ENCODE measurements at regions not wholly inside any gene's neighbourhood (a gene's known extent, or its start where the extent isn't known, plus 50 kb on each side); places are given as distances from the start of the nearest gene placed in this dataset.

- H3K36me3 Mint-ChIP-seq, result no peaks in the 10 kb centered on the region
- no peak overlapping the region for H3K4me3 Mint-ChIP-seq
- H3K27me3 Mint-ChIP-seq, result no peaks in the 10 kb centered on the region
- H3K9me3 Mint-ChIP-seq, result no peaks in the 10 kb centered on the region
- no peak for DNase-seq (ENCODE audit: extremely low spot score, unreplicated experiment)
- no peak overlapping the region for H3K27ac Mint-ChIP-seq
- no peaks in the 10 kb centered on the region for H3K4me1 Mint-ChIP-seq (ENCODE audit: unreplicated experiment)
- TF ChIP-seq CTCF (conservative IDR thresholded peaks at IDR 0.05), result no peak
Observed at GRCh38 chr3:35974872-35975271, 335.5 kb downstream of the ARPP21 start.

- H3K9me3 Mint-ChIP-seq, result no peaks in the 10 kb centered on the region
- TF ChIP-seq CTCF (conservative IDR thresholded peaks at IDR 0.05), result no peak
- H3K4me3 Mint-ChIP-seq, result no peak overlapping the region
- peaks cover 12% of the 10 kb centered on the region for H3K27me3 Mint-ChIP-seq
- H3K36me3 Mint-ChIP-seq, result no peaks in the 10 kb centered on the region
- H3K4me1 Mint-ChIP-seq (ENCODE audit: unreplicated experiment), result no peaks in the 10 kb centered on the region
- no peak for DNase-seq (ENCODE audit: extremely low spot score, unreplicated experiment)
- H3K27ac Mint-ChIP-seq, result no peak overlapping the region
Observed at GRCh38 chr3:35986161-35986560, 346.8 kb downstream of the ARPP21 start.

- H3K4me3 Mint-ChIP-seq, result no peak overlapping the region
Observed at GRCh38 chr3:35987386-35987785, 348.1 kb downstream of the ARPP21 start.

GRCh38 chr3:35992041-35992440 is 352.7 kb downstream of the ARPP21 start:
- Mint-ChIP-seq H3K4me3 (no peak overlapping the region), H3K27me3 (no peaks in the 10 kb centered on the region)

More at GRCh38 chr3:35987386-35987785, 348.1 kb downstream of the ARPP21 start:
- no peaks in the 10 kb centered on the region for H3K36me3 Mint-ChIP-seq
- no peak overlapping the region for H3K27ac Mint-ChIP-seq
- H3K27me3 Mint-ChIP-seq, result peaks cover 12% of the 10 kb centered on the region
- no peak for DNase-seq (ENCODE audit: extremely low spot score, unreplicated experiment)
- no peaks in the 10 kb centered on the region for H3K4me1 Mint-ChIP-seq (ENCODE audit: unreplicated experiment)
- no peaks in the 10 kb centered on the region for H3K9me3 Mint-ChIP-seq
- no peak for TF ChIP-seq CTCF (conservative IDR thresholded peaks at IDR 0.05)

GRCh38 chr3:36011791-36012190 is 368.5 kb upstream of the STAC start:
- Mint-ChIP-seq H3K4me3 (no peak overlapping the region), H3K27ac (no peak overlapping the region), H3K4me1 (ENCODE audit: unreplicated experiment) (no peaks in the 10 kb centered on the region), H3K9me3 (no peaks in the 10 kb centered on the region), H3K27me3 (no peaks in the 10 kb centered on the region), H3K36me3 (no peaks in the 10 kb centered on the region)
- no peak for TF ChIP-seq CTCF (conservative IDR thresholded peaks at IDR 0.05)
- no peak for DNase-seq (ENCODE audit: extremely low spot score, unreplicated experiment)

More at GRCh38 chr3:35992041-35992440, 352.7 kb downstream of the ARPP21 start:
- no peak for TF ChIP-seq CTCF (conservative IDR thresholded peaks at IDR 0.05)
- no peaks in the 10 kb centered on the region for H3K36me3 Mint-ChIP-seq
- H3K4me1 Mint-ChIP-seq (ENCODE audit: unreplicated experiment), result no peaks in the 10 kb centered on the region
- DNase-seq (ENCODE audit: extremely low spot score, unreplicated experiment), result no peak
- H3K27ac Mint-ChIP-seq, result no peak overlapping the region
- H3K9me3 Mint-ChIP-seq, result no peaks in the 10 kb centered on the region

GRCh38 chr3:36013425-36013824 is 366.9 kb upstream of the STAC start:
- no peak for DNase-seq (ENCODE audit: extremely low spot score, unreplicated experiment)
- Mint-ChIP-seq H3K4me1 (ENCODE audit: unreplicated experiment) (no peaks in the 10 kb centered on the region), H3K36me3 (no peaks in the 10 kb centered on the region), H3K27ac (no peak overlapping the region), H3K9me3 (no peaks in the 10 kb centered on the region), H3K4me3 (no peak overlapping the region), H3K27me3 (peaks cover 5% of the 10 kb centered on the region)
- no peak for TF ChIP-seq CTCF (conservative IDR thresholded peaks at IDR 0.05)
